Gastroesophageal sphincter (tissue), 3 donors: ENCODE measurements at regions not wholly inside any gene's neighbourhood (a gene's known extent, or its start where the extent isn't known, plus 50 kb on each side); places are given as distances from the start of the nearest gene placed in this dataset.

Experiments used
- EP300 ChIP-seq: sonication (generic); formaldehyde crosslinking; IDR thresholded peaks from one replicate; pipeline ENCODE4 v1.6.1; 2017; ENCODE audit warnings: antibody characterized with exemption, mild to moderate bottlenecking
- POLR2A ChIP-seq, 2 donors: fragments of 450-650 bp; IDR thresholded peaks; one replicate each; pipeline ENCODE4 v1.6.1; 2017; ENCODE audit warnings: antibody characterized with exemption in 2 of 2, mild to moderate bottlenecking in 2 of 2, moderate library complexity in 1 of 2
- POLR2AphosphoS5 ChIP-seq: sonication (generic); formaldehyde crosslinking; IDR thresholded peaks from one replicate; pipeline ENCODE4 v1.6.1; 2017; ENCODE audit warnings: antibody characterized with exemption
- TF ChIP-seq, protein P1 (sequence below), 4 experiments: fragments of 200-600 bp in 2 of 4; fragments of 450-650 bp in 2 of 4; sonication (generic) in 1 of 4; IDR thresholded peaks; one replicate each; pipeline ENCODE4 v1.5.1; 2017 to 2019; ENCODE audit warnings: antibody characterized with exemption in 4 of 4, mild to moderate bottlenecking in 2 of 4, moderate library complexity in 2 of 4

DNA sequence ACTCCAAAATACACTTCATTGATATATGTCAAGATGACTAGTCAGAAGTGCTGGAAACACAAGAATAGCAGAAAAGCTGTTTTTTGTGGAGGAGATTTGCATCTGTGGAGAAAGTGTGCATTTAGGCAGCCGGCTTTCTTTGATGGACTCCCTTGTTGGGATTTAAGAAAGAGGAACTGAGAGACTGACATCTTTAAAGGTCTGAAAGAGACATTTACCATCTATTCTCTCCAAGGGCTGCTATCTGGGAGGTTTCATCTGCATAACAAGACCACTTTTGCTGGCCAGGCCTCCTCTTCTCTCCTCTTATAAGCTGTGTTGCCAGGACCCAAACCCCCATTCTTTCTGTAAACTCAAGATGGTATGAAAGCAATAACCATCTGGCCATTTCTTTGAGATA is 1065.0 kb downstream of the NLGN4X start:
- TF ChIP-seq, protein P1, sequence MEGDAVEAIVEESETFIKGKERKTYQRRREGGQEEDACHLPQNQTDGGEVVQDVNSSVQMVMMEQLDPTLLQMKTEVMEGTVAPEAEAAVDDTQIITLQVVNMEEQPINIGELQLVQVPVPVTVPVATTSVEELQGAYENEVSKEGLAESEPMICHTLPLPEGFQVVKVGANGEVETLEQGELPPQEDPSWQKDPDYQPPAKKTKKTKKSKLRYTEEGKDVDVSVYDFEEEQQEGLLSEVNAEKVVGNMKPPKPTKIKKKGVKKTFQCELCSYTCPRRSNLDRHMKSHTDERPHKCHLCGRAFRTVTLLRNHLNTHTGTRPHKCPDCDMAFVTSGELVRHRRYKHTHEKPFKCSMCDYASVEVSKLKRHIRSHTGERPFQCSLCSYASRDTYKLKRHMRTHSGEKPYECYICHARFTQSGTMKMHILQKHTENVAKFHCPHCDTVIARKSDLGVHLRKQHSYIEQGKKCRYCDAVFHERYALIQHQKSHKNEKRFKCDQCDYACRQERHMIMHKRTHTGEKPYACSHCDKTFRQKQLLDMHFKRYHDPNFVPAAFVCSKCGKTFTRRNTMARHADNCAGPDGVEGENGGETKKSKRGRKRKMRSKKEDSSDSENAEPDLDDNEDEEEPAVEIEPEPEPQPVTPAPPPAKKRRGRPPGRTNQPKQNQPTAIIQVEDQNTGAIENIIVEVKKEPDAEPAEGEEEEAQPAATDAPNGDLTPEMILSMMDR (IDR thresholded peaks at IDR 0.05), result no peak
- TF ChIP-seq POLR2AphosphoS5 (no peak), EP300 (no peak), POLR2A (IDR thresholded peaks at IDR 0.05) (no peak)
